NB4 (cell line): ENCODE measurements at regions not wholly inside any gene's neighbourhood (a gene's known extent, or its start where the extent isn't known, plus 50 kb on each side); places are given as distances from the start of the nearest gene placed in this dataset.

Experiments
- DNase-seq: peaks from one replicate; pipeline ENCODE4 v3.0.0; 2010; ENCODE audit warnings: low read depth
- H3K4me3 ChIP-seq: one replicate; pipeline ENCODE4 v1.5.1; 2011; ENCODE audit warnings: mild to moderate bottlenecking, low read depth, low read length, moderate library complexity
- MYC ChIP-seq: IDR thresholded peaks from 2 replicates; pipeline ENCODE4 v1.6.1; 2011; ENCODE audit warnings: low read depth, low read length
- POLR2A ChIP-seq: IDR thresholded peaks from 2 replicates; pipeline ENCODE4 v1.6.1; 2011; ENCODE audit warnings: mild to moderate bottlenecking; ENCODE audit not compliant: insufficient read length; ENCODE audit errors: extremely low read depth
- TF ChIP-seq, protein P1 (sequence below): IDR thresholded peaks from 2 replicates; pipeline ENCODE4 v1.6.1; 2011; ENCODE audit warnings: low read depth, low read length
- TF ChIP-seq, protein P2 (sequence below): IDR thresholded peaks from one replicate; pipeline ENCODE4 v1.5.1; 2012; ENCODE audit warnings: low read depth, low read length

DNA sequence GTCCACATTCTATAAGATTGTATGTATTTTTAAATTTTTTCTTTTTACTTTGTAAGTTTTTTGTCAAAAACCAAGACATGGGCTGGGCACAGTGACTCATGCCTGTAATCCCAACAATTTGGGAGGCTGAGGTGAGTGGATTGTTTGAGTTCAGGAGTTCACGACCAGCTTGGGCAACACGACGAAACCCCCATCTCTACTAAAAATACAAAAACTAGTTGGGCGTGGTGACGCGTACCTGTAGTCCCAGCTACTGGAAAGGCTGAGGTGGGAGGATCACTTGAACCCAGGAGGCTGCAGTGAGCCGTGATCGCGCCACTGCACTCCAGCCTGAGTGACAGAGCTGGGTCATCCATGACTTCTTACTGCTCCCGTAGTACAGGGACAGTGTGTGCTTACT lies 84.8 kb upstream of the PRDM11 start:
- DNase-seq: no peak

DNA sequence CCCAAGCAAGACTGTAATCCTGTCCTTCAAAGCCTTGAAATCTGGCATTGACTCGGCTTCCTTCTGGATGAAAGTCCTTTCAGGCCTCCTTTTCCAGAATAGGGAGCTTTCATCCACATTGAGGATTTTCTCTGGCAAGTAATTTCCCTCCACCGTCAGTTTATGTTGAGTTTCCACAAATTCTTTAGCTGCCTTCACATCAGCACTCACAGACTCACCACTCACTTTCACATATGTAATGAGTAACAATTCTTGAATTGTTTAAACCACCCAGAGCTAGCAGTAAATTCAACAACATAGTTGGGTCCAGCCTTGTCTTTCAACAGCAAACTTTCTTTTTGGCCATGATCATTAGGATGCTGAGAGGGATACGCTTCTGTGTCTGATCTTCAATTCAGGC lies 84.3 kb upstream of the PRDM11 start:
- no peak for DNase-seq
- H3K4me3 ChIP-seq: no peak overlapping the region
- TF ChIP-seq, protein P1, sequence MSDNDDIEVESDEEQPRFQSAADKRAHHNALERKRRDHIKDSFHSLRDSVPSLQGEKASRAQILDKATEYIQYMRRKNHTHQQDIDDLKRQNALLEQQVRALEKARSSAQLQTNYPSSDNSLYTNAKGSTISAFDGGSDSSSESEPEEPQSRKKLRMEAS: no peak

More for the DNA sequence above, 84.8 kb upstream of the PRDM11 start:
- TF ChIP-seq, protein P2, sequence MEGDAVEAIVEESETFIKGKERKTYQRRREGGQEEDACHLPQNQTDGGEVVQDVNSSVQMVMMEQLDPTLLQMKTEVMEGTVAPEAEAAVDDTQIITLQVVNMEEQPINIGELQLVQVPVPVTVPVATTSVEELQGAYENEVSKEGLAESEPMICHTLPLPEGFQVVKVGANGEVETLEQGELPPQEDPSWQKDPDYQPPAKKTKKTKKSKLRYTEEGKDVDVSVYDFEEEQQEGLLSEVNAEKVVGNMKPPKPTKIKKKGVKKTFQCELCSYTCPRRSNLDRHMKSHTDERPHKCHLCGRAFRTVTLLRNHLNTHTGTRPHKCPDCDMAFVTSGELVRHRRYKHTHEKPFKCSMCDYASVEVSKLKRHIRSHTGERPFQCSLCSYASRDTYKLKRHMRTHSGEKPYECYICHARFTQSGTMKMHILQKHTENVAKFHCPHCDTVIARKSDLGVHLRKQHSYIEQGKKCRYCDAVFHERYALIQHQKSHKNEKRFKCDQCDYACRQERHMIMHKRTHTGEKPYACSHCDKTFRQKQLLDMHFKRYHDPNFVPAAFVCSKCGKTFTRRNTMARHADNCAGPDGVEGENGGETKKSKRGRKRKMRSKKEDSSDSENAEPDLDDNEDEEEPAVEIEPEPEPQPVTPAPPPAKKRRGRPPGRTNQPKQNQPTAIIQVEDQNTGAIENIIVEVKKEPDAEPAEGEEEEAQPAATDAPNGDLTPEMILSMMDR: no peak
- TF ChIP-seq, protein P1: no peak
- TF ChIP-seq MYC (no peak), POLR2A (no peak)
- no peak overlapping the region for H3K4me3 ChIP-seq

DNA sequence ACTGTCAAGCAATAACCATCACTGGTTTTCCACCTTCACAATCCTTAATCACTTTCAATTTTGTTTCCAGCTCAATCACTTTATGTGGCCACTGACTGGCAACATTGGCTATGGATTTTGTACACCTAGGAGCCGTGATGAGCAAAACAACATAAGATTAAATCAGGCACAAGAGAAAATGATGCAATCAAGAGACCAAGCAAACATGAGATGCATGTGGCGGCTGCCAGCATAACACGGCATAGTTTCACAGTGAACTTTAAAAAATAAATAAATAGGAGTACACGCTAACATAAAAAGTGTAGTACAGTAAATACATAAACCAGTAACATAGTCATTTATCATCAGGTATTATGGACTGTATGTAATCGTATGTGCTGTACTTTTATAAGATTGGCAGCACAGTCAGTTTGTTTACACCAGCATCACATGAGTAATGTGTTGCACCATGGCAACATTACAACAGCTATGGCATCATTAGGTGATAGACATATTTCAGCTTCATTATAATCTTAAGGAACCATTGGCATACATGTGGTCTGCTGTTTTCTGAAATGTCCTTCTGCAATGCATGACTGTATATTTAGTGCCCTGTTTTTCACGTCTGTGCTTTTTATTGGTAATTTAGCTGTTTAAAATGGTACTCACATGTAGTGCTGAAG lies 83.3 kb upstream of the PRDM11 start:
- H3K4me3 ChIP-seq: no peak overlapping the region
- TF ChIP-seq, protein P2: no peak
- no peak for DNase-seq

DNA sequence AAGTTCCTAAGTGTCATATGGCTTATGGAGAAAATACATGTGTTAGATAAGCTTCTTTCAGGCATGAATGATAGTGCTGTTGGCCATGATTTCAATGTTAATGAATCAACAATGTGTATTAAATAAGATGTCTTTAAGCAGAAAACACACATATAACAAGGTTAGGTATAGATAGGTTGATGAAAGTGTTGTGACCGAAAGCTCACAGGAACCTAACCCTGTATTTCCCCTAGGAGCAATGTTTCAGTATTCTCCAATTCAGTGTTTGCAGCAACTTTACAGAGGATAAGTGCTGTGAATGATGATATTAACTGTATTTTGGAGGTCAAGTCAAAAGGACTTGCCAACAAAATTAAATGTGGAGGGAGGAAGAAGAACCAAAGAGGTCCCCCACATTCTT lies 82.8 kb upstream of the PRDM11 start:
- TF ChIP-seq, protein P1: no peak
- TF ChIP-seq, protein P2: no peak
- TF ChIP-seq MYC (no peak), POLR2A (no peak)
- no peak overlapping the region for H3K4me3 ChIP-seq
- DNase-seq: no peak

DNA sequence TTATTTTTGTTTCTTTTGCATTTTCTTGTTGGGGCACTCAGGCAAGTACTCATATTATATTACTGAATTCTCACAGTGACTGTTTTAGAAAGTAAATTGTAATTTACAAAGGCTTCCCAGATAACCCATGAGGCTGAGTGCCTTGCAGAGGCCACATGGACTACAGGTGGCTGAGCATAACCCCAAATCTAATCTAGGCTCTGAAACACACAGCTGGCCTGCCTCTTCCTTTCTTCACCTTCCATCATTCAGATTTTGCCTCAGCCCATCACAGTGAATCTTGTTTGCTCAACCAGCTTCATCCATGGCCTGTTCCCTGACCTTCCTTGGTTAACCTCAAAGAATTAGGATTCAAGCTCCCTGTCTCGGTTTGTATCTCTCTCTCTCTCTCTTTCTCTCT lies 78.5 kb upstream of the PRDM11 start:
- no peak for DNase-seq
- H3K4me3 ChIP-seq: no peak overlapping the region
- no peak for TF ChIP-seq MYC
- TF ChIP-seq POLR2A: no peak
- TF ChIP-seq, protein P2: no peak
- TF ChIP-seq, protein P1: no peak

DNA sequence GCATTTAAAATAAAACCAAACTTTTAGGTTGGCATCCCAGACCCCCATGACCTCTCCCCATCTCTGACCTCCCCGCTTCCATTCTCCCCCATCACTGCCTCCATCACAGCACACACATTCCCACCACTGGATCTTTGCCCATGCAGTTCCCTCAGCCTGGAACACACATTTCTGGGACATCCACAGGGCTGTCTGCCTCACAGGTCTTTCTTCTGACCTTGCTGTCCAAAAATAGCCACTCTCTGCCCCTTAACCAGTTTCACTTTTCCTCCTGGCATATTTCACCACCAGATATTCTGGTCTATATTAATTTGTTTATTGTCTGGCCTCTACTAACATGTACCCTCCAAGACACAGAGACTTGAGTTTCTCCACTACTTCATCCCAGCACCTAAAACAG lies 75.2 kb upstream of the PRDM11 start:
- no peak overlapping the region for H3K4me3 ChIP-seq
- TF ChIP-seq MYC (no peak), POLR2A (no peak)
- TF ChIP-seq, protein P1: no peak
- TF ChIP-seq, protein P2: no peak
- no peak for DNase-seq
